ENCODE measurements at regions not wholly inside any gene's neighbourhood (a gene's known extent, or its start where the extent isn't known, plus 50 kb on each side); places are given as distances from the start of the nearest gene placed in this dataset.

DNA sequence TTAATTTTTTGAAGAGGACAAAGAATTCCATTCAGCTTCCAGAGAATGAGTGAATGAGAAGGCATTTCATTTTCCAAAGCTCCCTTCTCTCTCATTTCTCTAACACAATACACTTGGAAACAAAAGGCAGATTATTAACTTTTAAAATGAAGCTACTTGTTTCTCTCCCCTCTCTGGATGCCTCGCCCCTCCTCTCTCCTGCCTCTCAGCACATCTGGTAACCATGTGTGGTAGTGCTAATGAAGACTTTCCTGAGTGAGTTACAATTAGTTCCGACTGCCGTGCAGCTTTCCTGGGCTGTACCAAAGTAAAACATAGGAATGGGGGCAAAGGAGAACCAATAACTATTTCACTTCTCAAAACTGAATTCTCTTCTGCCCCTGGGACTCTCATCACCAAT lies 84.7 kb upstream of the SOX5 start:
- Histone ChIP-seq H3K9ac (ENCODE audit: low read length in 3 of 3) (no peak overlapping the region), H3K36me3 (ENCODE audit: control insufficient read depth in 2 of 3, insufficient read depth in 3 of 3, low read length in 3 of 3) (no peaks in the 10 kb centered on the region), H3K4me1 (ENCODE audit: control insufficient read depth in 2 of 3, insufficient read depth in 2 of 3, low read depth in 1 of 3, low read length in 3 of 3) (no peaks in the 10 kb centered on the region), H3K9me3 (ENCODE audit: control insufficient read depth in 2 of 3, insufficient read depth in 1 of 3, low read length in 3 of 3) (no peaks in the 10 kb centered on the region), H3K27me3 (ENCODE audit: control insufficient read depth, insufficient read depth, low read length) (no peaks in the 10 kb centered on the region), H3K4me3 (ENCODE audit: low read length in 3 of 3) (no peak overlapping the region), H3K27ac (ENCODE audit: low read depth in 2 of 2, low read length in 2 of 2) (no peak overlapping the region)
- intact Hi-C loops (cut with DNase I): no loop called here
- no peak for FAIRE-seq
- peak in 1 of 5 donors; percentile 34 for DNase-seq
- TF ChIP-seq, protein P1, sequence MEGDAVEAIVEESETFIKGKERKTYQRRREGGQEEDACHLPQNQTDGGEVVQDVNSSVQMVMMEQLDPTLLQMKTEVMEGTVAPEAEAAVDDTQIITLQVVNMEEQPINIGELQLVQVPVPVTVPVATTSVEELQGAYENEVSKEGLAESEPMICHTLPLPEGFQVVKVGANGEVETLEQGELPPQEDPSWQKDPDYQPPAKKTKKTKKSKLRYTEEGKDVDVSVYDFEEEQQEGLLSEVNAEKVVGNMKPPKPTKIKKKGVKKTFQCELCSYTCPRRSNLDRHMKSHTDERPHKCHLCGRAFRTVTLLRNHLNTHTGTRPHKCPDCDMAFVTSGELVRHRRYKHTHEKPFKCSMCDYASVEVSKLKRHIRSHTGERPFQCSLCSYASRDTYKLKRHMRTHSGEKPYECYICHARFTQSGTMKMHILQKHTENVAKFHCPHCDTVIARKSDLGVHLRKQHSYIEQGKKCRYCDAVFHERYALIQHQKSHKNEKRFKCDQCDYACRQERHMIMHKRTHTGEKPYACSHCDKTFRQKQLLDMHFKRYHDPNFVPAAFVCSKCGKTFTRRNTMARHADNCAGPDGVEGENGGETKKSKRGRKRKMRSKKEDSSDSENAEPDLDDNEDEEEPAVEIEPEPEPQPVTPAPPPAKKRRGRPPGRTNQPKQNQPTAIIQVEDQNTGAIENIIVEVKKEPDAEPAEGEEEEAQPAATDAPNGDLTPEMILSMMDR (IDR thresholded peaks at IDR 0.05; ENCODE audit: borderline replicate concordance, extremely low read depth, insufficient read depth): no peak

DNA sequence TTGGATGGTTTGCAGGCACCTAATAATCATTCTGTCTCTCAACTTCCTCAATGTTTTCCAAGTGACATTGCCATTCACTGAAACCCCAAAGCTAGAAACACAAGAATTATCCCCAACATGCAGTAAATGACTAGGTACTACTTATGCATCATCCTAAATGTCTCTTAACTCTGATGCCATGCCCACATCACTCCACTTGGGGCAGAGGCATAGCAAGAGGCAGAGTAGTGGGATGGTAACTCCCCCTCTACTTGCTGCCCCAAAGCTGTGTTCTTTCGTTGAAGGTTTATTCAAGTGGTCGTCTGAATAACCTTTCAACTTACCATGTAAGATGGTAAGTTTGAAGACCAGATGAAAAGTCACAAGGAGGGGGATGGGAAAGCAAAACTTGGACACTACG lies 77.9 kb upstream of the SOX5 start:
- TF ChIP-seq, protein P1 (IDR thresholded peaks at IDR 0.05; ENCODE audit: borderline replicate concordance, extremely low read depth, insufficient read depth): no peak
- intact Hi-C loops (cut with DNase I): no loop called here
- Histone ChIP-seq H3K27me3 (ENCODE audit: control insufficient read depth, insufficient read depth, low read length) (no peaks in the 10 kb centered on the region), H3K9ac (ENCODE audit: low read length in 3 of 3) (no peak overlapping the region), H3K27ac (ENCODE audit: low read depth in 2 of 2, low read length in 2 of 2) (no peak overlapping the region), H3K9me3 (ENCODE audit: control insufficient read depth in 2 of 3, insufficient read depth in 1 of 3, low read length in 3 of 3) (no peaks in the 10 kb centered on the region), H3K36me3 (ENCODE audit: control insufficient read depth in 2 of 3, insufficient read depth in 3 of 3, low read length in 3 of 3) (no peaks in the 10 kb centered on the region), H3K4me3 (ENCODE audit: low read length in 3 of 3) (no peak overlapping the region), H3K4me1 (ENCODE audit: control insufficient read depth in 2 of 3, insufficient read depth in 2 of 3, low read depth in 1 of 3, low read length in 3 of 3) (no peaks in the 10 kb centered on the region)
- DNase-seq (no peak), FAIRE-seq (no peak)

DNA sequence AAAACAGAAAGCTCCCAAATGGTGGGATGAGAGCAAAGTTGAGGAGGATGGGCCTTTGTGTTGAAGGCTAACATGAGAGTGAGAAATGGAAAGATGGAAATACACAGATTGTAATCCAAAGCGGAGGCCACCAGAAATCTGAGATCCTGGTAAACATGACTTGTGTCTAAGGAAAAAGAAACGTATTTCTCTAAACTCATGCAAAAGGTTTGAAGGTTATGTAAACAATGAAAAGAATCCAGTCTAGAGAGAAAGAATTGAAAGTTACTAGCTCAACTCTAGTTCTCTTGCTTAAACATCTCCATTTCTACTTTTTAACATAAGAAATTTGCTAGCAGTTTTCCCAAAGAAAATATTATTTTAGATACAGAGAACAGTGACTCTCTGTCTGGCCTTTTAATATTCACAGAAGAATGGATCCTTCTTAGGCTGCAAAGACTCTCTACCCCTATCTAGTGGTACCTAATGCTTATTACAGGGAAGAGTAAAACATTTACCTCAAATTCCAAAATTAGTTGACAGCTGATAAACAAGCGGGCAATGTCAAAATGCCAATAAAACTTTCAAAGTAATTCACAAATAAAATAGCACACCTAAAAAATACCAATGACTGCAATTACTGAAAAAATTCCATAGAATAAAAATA lies 75.8 kb upstream of the SOX5 start:
- Histone ChIP-seq H3K36me3 (ENCODE audit: control insufficient read depth in 2 of 3, insufficient read depth in 3 of 3, low read length in 3 of 3) (no peaks in the 10 kb centered on the region), H3K9me3 (ENCODE audit: control insufficient read depth in 2 of 3, insufficient read depth in 1 of 3, low read length in 3 of 3) (no peaks in the 10 kb centered on the region), H3K9ac (ENCODE audit: low read length in 3 of 3) (no peak overlapping the region), H3K4me1 (ENCODE audit: control insufficient read depth in 2 of 3, insufficient read depth in 2 of 3, low read depth in 1 of 3, low read length in 3 of 3) (no peaks in the 10 kb centered on the region), H3K27me3 (ENCODE audit: control insufficient read depth, insufficient read depth, low read length) (no peaks in the 10 kb centered on the region), H3K4me3 (ENCODE audit: low read length in 3 of 3) (no peak overlapping the region), H3K27ac (ENCODE audit: low read depth in 2 of 2, low read length in 2 of 2) (no peak overlapping the region)
- DNase-seq: no peak
- intact Hi-C loops (cut with DNase I): no loop called here
- TF ChIP-seq, protein P1 (IDR thresholded peaks at IDR 0.05; ENCODE audit: borderline replicate concordance, extremely low read depth, insufficient read depth): no peak
- no peak for FAIRE-seq

DNA sequence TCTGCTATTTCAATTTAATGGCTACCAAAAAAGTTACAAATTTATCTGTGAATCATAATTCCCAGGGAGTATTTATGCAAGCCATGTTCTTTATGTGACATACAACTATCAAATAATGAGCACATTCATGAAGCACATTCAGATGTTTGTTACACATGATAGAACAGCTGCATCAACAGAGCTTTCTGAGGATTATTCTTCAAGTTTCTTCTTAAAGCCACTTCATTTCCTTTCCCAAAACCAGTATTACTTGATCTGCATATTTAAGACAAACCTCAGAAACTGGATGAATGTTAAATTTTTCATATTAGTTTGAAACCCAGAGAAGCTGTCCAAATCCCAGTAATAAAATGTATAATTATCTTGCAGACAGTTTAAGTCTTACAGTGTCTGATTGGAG lies 73.6 kb upstream of the SOX5 start:
- intact Hi-C loops (cut with DNase I): no loop called here
- DNase-seq (no peak), FAIRE-seq (no peak)
- no peak overlapping the region for H3K9ac ChIP-seq (ENCODE audit: low read length in 3 of 3)
- H3K4me3 ChIP-seq (ENCODE audit: low read length in 3 of 3): no peak overlapping the region
- H3K27ac ChIP-seq (ENCODE audit: low read depth in 2 of 2, low read length in 2 of 2): no peak overlapping the region
- H3K36me3 ChIP-seq (ENCODE audit: control insufficient read depth in 2 of 3, insufficient read depth in 3 of 3, low read length in 3 of 3): no peaks in the 10 kb centered on the region
- TF ChIP-seq, protein P1 (IDR thresholded peaks at IDR 0.05; ENCODE audit: borderline replicate concordance, extremely low read depth, insufficient read depth): no peak
- H3K9me3 ChIP-seq (ENCODE audit: control insufficient read depth in 2 of 3, insufficient read depth in 1 of 3, low read length in 3 of 3): no peaks in the 10 kb centered on the region
- H3K4me1 ChIP-seq (ENCODE audit: control insufficient read depth in 2 of 3, insufficient read depth in 2 of 3, low read depth in 1 of 3, low read length in 3 of 3): no peaks in the 10 kb centered on the region
- H3K27me3 ChIP-seq (ENCODE audit: control insufficient read depth, insufficient read depth, low read length): no peaks in the 10 kb centered on the region

Measured in kidney (tissue), 13 donors.